ENCODE measurements at regions not wholly inside any gene's neighbourhood (a gene's known extent, or its start where the extent isn't known, plus 50 kb on each side); places are given as distances from the start of the nearest gene placed in this dataset.
"Not testable (repeated sequence)": the region's sequence is repeated elsewhere in the genome, so short reads cannot be mapped to it uniquely, and the experiment has no call there.

DNA sequence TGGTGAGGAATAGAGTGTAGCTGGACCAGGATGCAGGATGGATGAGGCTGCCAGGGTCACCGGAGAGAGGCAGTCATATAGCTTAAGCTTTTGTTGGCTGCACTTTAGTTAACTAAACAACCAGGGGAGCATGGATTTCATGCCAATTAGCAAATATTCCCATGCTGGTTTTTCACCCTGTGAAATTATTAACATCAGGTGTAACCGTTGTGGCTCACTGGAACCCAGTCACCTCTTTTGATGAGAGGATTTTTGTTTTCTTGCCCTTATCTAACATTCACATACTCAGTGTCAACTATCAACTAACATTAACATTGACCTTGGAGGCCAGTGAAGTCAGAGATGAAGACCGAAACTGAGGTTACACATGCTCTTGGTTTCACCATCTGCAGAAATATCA lies 97.2 kb upstream of the BASP1 start:
- Histone ChIP-seq H3K27ac (no peak overlapping the region), H3K36me3 (no peaks in the 10 kb centered on the region), H3K4me3 (no peak overlapping the region), H3K9me3 (no peaks in the 10 kb centered on the region), H3K27me3 (replicated peaks; ENCODE audit: insufficient read depth) (no peaks in the 10 kb centered on the region), H3K4me1 (replicated peaks) (no peaks in the 10 kb centered on the region)
- no peak for DNase-seq (ENCODE audit: low spot score)
- intact Hi-C loops (cut with DNase I) = no loop called here
- 65% methylated on average over 3 of the region's 3 CpGs for WGBS
- TF ChIP-seq, protein P1, sequence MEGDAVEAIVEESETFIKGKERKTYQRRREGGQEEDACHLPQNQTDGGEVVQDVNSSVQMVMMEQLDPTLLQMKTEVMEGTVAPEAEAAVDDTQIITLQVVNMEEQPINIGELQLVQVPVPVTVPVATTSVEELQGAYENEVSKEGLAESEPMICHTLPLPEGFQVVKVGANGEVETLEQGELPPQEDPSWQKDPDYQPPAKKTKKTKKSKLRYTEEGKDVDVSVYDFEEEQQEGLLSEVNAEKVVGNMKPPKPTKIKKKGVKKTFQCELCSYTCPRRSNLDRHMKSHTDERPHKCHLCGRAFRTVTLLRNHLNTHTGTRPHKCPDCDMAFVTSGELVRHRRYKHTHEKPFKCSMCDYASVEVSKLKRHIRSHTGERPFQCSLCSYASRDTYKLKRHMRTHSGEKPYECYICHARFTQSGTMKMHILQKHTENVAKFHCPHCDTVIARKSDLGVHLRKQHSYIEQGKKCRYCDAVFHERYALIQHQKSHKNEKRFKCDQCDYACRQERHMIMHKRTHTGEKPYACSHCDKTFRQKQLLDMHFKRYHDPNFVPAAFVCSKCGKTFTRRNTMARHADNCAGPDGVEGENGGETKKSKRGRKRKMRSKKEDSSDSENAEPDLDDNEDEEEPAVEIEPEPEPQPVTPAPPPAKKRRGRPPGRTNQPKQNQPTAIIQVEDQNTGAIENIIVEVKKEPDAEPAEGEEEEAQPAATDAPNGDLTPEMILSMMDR (IDR thresholded peaks at IDR 0.05) = no peak
- TF ChIP-seq POLR2A (IDR thresholded peaks at IDR 0.05) = no peak

DNA sequence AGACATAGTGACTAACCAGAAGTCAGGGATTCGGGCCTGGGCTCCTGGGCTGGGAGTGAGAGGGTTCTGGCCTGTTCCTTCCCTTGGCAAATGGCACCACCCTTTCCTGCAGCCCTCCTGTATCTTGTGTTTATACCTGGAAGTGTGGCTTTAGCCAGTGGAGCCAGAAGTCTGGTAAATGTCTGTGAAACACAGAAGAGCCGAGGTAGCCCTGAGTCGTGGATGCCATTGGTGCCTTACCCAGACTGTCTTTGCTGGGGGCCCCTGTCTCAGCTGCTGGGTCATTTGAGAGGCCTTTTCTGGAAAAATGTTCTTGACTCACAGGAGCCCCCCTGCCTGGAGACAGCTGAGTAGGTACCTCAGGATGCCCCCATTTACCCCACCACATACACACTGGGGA lies 95.7 kb upstream of the BASP1 start:
- Histone ChIP-seq H3K9me3 (no peaks in the 10 kb centered on the region), H3K36me3 (no peaks in the 10 kb centered on the region), H3K4me3 (no peak overlapping the region), H3K4me1 (replicated peaks) (no peaks in the 10 kb centered on the region), H3K27me3 (replicated peaks; ENCODE audit: insufficient read depth) (no peaks in the 10 kb centered on the region), H3K27ac (no peak overlapping the region)
- DNase-seq (ENCODE audit: low spot score) = no peak
- intact Hi-C loops (cut with DNase I) = no loop called here
- WGBS = 85% methylated on average over 3 of the region's 3 CpGs
- TF ChIP-seq POLR2A (IDR thresholded peaks at IDR 0.05) = no peak
- TF ChIP-seq, protein P1 (IDR thresholded peaks at IDR 0.05) = no peak
- no peak for TF ChIP-seq POLR2AphosphoS5 (IDR thresholded peaks at IDR 0.05)

DNA sequence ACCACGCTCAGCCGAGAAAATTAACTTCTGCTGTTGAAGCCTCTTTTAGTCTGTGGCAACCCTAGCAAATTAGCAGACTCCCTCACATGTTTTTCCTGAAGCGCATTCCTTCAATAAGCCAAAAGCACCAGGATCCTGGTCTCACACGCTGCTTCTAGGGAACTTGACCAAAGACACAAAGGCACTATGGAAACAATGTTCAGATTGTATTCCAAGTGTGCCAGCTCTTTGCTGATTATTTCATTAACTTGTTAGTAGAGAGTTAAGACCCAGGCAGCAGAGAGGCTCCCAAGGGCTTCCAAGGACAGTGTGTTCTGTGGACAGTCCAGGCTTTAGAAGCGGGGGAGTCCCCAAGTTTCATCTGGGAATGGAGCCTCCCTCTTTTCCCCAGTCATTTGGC lies 94.4 kb upstream of the BASP1 start:
- WGBS = 69% methylated on average over 5 of the region's 5 CpGs
- TF ChIP-seq, protein P1 (IDR thresholded peaks at IDR 0.05) = no peak
- TF ChIP-seq POLR2AphosphoS5 (IDR thresholded peaks at IDR 0.05) (no peak), POLR2A (IDR thresholded peaks at IDR 0.05) (no peak)
- no peak overlapping the region for H3K4me3 ChIP-seq
- H3K27me3 ChIP-seq (replicated peaks; ENCODE audit: insufficient read depth) = no peaks in the 10 kb centered on the region
- intact Hi-C loops (cut with DNase I) = no loop called here
- no peaks in the 10 kb centered on the region for H3K36me3 ChIP-seq
- H3K4me1 ChIP-seq (replicated peaks) = no peaks in the 10 kb centered on the region
- H3K27ac ChIP-seq = no peak overlapping the region
- DNase-seq (ENCODE audit: low spot score) = no peak
- no peaks in the 10 kb centered on the region for H3K9me3 ChIP-seq

DNA sequence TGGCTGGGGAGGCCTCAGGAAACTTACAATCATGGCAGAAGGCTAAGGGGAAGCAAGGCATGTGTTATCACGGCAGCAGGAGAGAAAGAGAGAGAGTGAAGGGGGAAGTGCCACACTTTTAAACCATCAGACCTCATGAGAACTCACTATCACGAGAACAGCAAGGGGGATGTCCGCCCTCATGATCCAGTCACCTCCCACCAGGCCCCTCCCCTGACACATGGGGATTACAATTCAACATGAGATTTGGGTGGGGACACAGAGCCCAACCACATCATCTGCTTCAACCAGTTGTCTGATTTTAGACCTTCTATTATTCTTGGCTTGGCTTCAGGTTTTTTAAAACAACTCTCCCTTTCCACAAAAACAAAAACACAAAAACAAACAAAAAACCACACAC lies 93.7 kb upstream of the BASP1 start:
- DNase-seq (ENCODE audit: low spot score); H3K4me3 ChIP-seq; H3K27me3 ChIP-seq (replicated peaks; ENCODE audit: insufficient read depth); H3K4me1 ChIP-seq (replicated peaks); H3K9me3 ChIP-seq; intact Hi-C loops (cut with DNase I); H3K27ac ChIP-seq; H3K36me3 ChIP-seq: not testable (repeated sequence)
- 77% methylated on average over 3 of the region's 3 CpGs for WGBS

DNA sequence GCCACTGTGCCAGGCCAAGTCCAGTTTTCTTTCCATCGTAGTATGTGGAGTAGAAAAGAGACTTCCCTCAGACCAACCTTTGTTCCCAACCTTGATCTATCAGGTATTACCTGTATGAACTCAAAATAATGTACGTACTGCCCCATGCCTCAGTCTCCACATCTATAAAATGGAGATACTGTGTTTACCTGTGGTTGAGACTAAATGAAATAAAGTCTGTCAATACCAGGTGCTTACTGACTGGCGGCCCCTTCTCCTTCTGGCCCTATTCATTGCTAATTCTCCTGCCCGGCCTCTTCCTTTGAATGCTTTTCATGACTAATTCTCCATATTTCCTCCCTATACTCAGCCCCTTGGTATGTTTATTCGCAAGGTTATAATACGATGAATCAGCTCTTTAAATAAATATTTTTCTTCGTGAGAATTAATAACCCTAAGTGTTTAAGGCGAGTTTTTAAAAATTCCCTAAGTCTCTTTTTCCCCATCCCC lies 89.6 kb upstream of the BASP1 start:
- DNase-seq (ENCODE audit: low spot score) = no peak
- Histone ChIP-seq H3K4me3 (no peak overlapping the region), H3K27ac (no peak overlapping the region), H3K9me3 (no peaks in the 10 kb centered on the region), H3K36me3 (no peaks in the 10 kb centered on the region), H3K4me1 (replicated peaks) (no peaks in the 10 kb centered on the region), H3K27me3 (replicated peaks; ENCODE audit: insufficient read depth) (no peaks in the 10 kb centered on the region)
- intact Hi-C loops (cut with DNase I) = no loop called here
- 92% methylated on average over 8 of the region's 8 CpGs for WGBS
- TF ChIP-seq POLR2AphosphoS5 (IDR thresholded peaks at IDR 0.05) (no peak), POLR2A (IDR thresholded peaks at IDR 0.05) (no peak)
- TF ChIP-seq, protein P1 (IDR thresholded peaks at IDR 0.05) = no peak

All from prostate gland (tissue), 2 donors.